ENCODE measurements at regions not wholly inside any gene's neighbourhood (a gene's known extent, or its start where the extent isn't known, plus 50 kb on each side); places are given as distances from the start of the nearest gene placed in this dataset.
"Not testable (repeated sequence)": the region's sequence is repeated elsewhere in the genome, so short reads cannot be mapped to it uniquely, and the experiment has no call there.

- H3K36me3 Mint-ChIP-seq (ENCODE audit: low read depth); H3K27me3 Mint-ChIP-seq; H3K4me1 Mint-ChIP-seq; H3K27ac Mint-ChIP-seq; ATAC-seq (replicated peaks); H3K4me3 Mint-ChIP-seq: not testable (repeated sequence)
- peaks cover 18% of the 10 kb centered on the region for H3K9me3 Mint-ChIP-seq
Observed at GRCh38 chr22:11313040-11313759, 4214.8 kb upstream of the OR11H1 start.

GRCh38 chr22:11318633-11319032, 4209.4 kb upstream of the OR11H1 start:
- not testable (repeated sequence) for H3K36me3 Mint-ChIP-seq (ENCODE audit: low read depth); H3K4me3 Mint-ChIP-seq; H3K27me3 Mint-ChIP-seq; H3K27ac Mint-ChIP-seq; H3K4me1 Mint-ChIP-seq; ATAC-seq (replicated peaks)
- H3K9me3 Mint-ChIP-seq, result peaks cover 17% of the 10 kb centered on the region

- H3K27ac Mint-ChIP-seq; H3K27me3 Mint-ChIP-seq; H3K4me3 Mint-ChIP-seq; ATAC-seq (replicated peaks); H3K4me1 Mint-ChIP-seq; H3K36me3 Mint-ChIP-seq (ENCODE audit: low read depth): not testable (repeated sequence)
- H3K9me3 Mint-ChIP-seq, result peaks cover 22% of the 10 kb centered on the region
Observed at GRCh38 chr22:11324439-11325037, 4203.5 kb upstream of the OR11H1 start.

GRCh38 chr22:11325767-11326166, 4202.2 kb upstream of the OR11H1 start:
- no peak for ATAC-seq (replicated peaks)
- H3K27ac Mint-ChIP-seq, result no peak overlapping the region
- H3K9me3 Mint-ChIP-seq, result peaks cover 22% of the 10 kb centered on the region

GRCh38 chr22:11341387-11342068, 4186.5 kb upstream of the OR11H1 start:
- H3K9me3 Mint-ChIP-seq, result peaks cover 29% of the 10 kb centered on the region
- H3K36me3 Mint-ChIP-seq (ENCODE audit: low read depth); H3K27ac Mint-ChIP-seq; H3K27me3 Mint-ChIP-seq; H3K4me1 Mint-ChIP-seq; ATAC-seq (replicated peaks); H3K4me3 Mint-ChIP-seq: not testable (repeated sequence)

More at GRCh38 chr22:11325767-11326166, 4202.2 kb upstream of the OR11H1 start:
- Mint-ChIP-seq H3K27me3 (no peaks in the 10 kb centered on the region), H3K4me3 (no peak overlapping the region), H3K36me3 (ENCODE audit: low read depth) (no peaks in the 10 kb centered on the region), H3K4me1 (no peaks in the 10 kb centered on the region)

GRCh38 chr22:11351181-11351580, 4176.8 kb upstream of the OR11H1 start:
- not testable (repeated sequence) for H3K36me3 Mint-ChIP-seq (ENCODE audit: low read depth); ATAC-seq (replicated peaks); H3K4me1 Mint-ChIP-seq; H3K27ac Mint-ChIP-seq; H3K27me3 Mint-ChIP-seq; H3K4me3 Mint-ChIP-seq
- peaks cover 28% of the 10 kb centered on the region for H3K9me3 Mint-ChIP-seq

GRCh38 chr22:11352287-11352686, 4175.7 kb upstream of the OR11H1 start:
- H3K27me3 Mint-ChIP-seq; H3K4me1 Mint-ChIP-seq; H3K4me3 Mint-ChIP-seq; H3K36me3 Mint-ChIP-seq (ENCODE audit: low read depth); ATAC-seq (replicated peaks); H3K27ac Mint-ChIP-seq: not testable (repeated sequence)
- H3K9me3 Mint-ChIP-seq, result peaks cover 25% of the 10 kb centered on the region

- Mint-ChIP-seq H3K9me3 (peaks cover 23% of the 10 kb centered on the region), H3K36me3 (ENCODE audit: low read depth) (no peaks in the 10 kb centered on the region), H3K27me3 (no peaks in the 10 kb centered on the region), H3K4me1 (no peaks in the 10 kb centered on the region), H3K27ac (no peak overlapping the region), H3K4me3 (no peak overlapping the region)
- ATAC-seq (replicated peaks), result no peak
Observed at GRCh38 chr22:11360632-11361031, 4167.4 kb upstream of the OR11H1 start.

- H3K9me3 Mint-ChIP-seq, result peaks cover 25% of the 10 kb centered on the region
- H3K36me3 Mint-ChIP-seq (ENCODE audit: low read depth); H3K4me3 Mint-ChIP-seq; H3K27ac Mint-ChIP-seq; H3K27me3 Mint-ChIP-seq; H3K4me1 Mint-ChIP-seq; ATAC-seq (replicated peaks): not testable (repeated sequence)
Observed at GRCh38 chr22:11361496-11361895, 4166.5 kb upstream of the OR11H1 start.

- H3K4me1 Mint-ChIP-seq; H3K27ac Mint-ChIP-seq; ATAC-seq (replicated peaks); H3K27me3 Mint-ChIP-seq; H3K36me3 Mint-ChIP-seq (ENCODE audit: low read depth); H3K4me3 Mint-ChIP-seq: not testable (repeated sequence)
- H3K9me3 Mint-ChIP-seq, result peaks cover 17% of the 10 kb centered on the region
Observed at GRCh38 chr22:11369612-11370307, 4158.2 kb upstream of the OR11H1 start.

- not testable (repeated sequence) for H3K4me3 Mint-ChIP-seq; H3K27me3 Mint-ChIP-seq; H3K27ac Mint-ChIP-seq; H3K4me1 Mint-ChIP-seq; H3K36me3 Mint-ChIP-seq (ENCODE audit: low read depth); ATAC-seq (replicated peaks)
- H3K9me3 Mint-ChIP-seq, result peaks cover 17% of the 10 kb centered on the region
Observed at GRCh38 chr22:11370311-11370710, 4157.7 kb upstream of the OR11H1 start.

All from activated T-helper 17 cell treated with anti-CD3 and anti-CD28 coated beads, Interleukin-2, amount 50 U/mL, for 72 hours (primary cell).